HepG2 (cell line): ENCODE measurements at regions not wholly inside any gene's neighbourhood (a gene's known extent, or its start where the extent isn't known, plus 50 kb on each side); places are given as distances from the start of the nearest gene placed in this dataset.

Experiments used
- CEBPB ChIP-seq: IDR thresholded peaks from 2 replicates; pipeline ENCODE4 v1.6.1; 2011; ENCODE audit warnings: low read depth, low read length, improper control_type of control experiment, borderline replicate concordance
- CTCF ChIP-seq: sonication (generic); formaldehyde crosslinking; IDR thresholded peaks from 2 replicates; pipeline ENCODE4 v1.5.0; 2020; ENCODE audit warnings: mild to moderate bottlenecking, missing genetic modification reagents, moderate library complexity
- MAFF ChIP-seq: IDR thresholded peaks from 2 replicates; pipeline ENCODE4 v1.6.1; 2011; ENCODE audit warnings: low read depth, low read length, improper control_type of control experiment
- POLR2A ChIP-seq, 2 experiments: IDR thresholded peaks; 2 replicates each; pipeline ENCODE4 v1.6.1; 2011; ENCODE audit warnings: low read depth in 2 of 2, low read length in 2 of 2, mild to moderate bottlenecking in 1 of 2, moderate library complexity in 1 of 2; ENCODE audit not compliant: insufficient read depth in 1 of 2
- ZIK1 ChIP-seq: sonication (generic); formaldehyde crosslinking; IDR thresholded peaks from 2 replicates; pipeline ENCODE4 v1.5.0; 2020; ENCODE audit warnings: mild to moderate bottlenecking, low read depth, missing genetic modification reagents, borderline replicate concordance
- ZNF484 ChIP-seq: sonication (generic); formaldehyde crosslinking; IDR thresholded peaks from 2 replicates; pipeline ENCODE4 v1.5.1; 2020; ENCODE audit warnings: mild to moderate bottlenecking, low read depth, missing genetic modification reagents, borderline replicate concordance
- ZNF589 ChIP-seq: sonication (generic); formaldehyde crosslinking; conservative IDR thresholded peaks from 2 replicates; pipeline ENCODE4 v1.8.0; 2022; ENCODE audit warnings: mild to moderate bottlenecking, moderate library complexity, missing genetic modification reagents
- ZNF670 ChIP-seq: sonication (generic); formaldehyde crosslinking; IDR thresholded peaks from 2 replicates; pipeline ENCODE4 v1.8.0; 2022; ENCODE audit warnings: mild to moderate bottlenecking, missing genetic modification reagents, borderline replicate concordance
- TF ChIP-seq, protein P1 (sequence below): sonication (generic); formaldehyde crosslinking; IDR thresholded peaks from 2 replicates; pipeline ENCODE4 v1.4.0; 2020; ENCODE audit warnings: missing genetic modification reagents
- TF ChIP-seq, protein P2 (sequence below): IDR thresholded peaks from 2 replicates; pipeline ENCODE4 v1.6.1; 2016; ENCODE audit warnings: missing genetic modification reagents, missing compliant biosample characterization

DNA sequence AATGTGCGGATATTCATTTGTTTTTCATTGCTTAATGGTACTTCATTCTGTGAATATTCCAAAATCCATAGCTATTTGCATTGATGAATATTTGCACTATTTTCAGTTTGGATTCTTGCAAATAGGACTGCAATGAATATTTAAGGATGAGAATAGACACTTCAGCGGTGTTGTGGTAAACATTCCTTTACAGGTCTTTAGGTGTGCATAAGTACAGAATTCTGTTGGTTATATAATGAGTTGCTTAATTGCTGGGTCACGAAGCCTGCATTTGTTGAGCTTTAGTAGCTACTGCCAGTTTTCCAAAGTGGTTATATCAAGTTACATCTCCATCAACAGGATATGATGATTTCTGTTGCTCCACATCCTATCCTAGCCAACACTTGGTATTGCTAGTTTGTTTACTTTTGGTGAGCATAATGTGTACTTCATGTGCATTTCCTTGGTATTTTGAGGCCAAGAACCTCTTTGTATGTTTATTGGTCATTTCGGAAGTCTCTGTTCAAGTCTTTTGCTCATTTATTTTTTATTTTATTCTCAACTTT, 64.2 kb upstream of the CYYR1 start:
- TF ChIP-seq, protein P1, sequence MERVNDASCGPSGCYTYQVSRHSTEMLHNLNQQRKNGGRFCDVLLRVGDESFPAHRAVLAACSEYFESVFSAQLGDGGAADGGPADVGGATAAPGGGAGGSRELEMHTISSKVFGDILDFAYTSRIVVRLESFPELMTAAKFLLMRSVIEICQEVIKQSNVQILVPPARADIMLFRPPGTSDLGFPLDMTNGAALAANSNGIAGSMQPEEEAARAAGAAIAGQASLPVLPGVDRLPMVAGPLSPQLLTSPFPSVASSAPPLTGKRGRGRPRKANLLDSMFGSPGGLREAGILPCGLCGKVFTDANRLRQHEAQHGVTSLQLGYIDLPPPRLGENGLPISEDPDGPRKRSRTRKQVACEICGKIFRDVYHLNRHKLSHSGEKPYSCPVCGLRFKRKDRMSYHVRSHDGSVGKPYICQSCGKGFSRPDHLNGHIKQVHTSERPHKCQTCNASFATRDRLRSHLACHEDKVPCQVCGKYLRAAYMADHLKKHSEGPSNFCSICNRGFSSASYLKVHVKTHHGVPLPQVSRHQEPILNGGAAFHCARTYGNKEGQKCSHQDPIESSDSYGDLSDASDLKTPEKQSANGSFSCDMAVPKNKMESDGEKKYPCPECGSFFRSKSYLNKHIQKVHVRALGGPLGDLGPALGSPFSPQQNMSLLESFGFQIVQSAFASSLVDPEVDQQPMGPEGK (CRISPR knock-in tag), result no peak
- TF ChIP-seq CEBPB, result no peak
- TF ChIP-seq ZNF484 (CRISPR knock-in tag), result no peak
- no peak for TF ChIP-seq ZIK1
- TF ChIP-seq ZNF670 (CRISPR knock-in tag), result no peak
- no peak for TF ChIP-seq ZNF589 (CRISPR knock-in tag)
- TF ChIP-seq POLR2A (IDR thresholded peaks at IDR 0.05; ENCODE audit: insufficient read depth in 1 of 2, low read depth in 2 of 2, low read length in 2 of 2), result no peak
- TF ChIP-seq, protein P2, sequence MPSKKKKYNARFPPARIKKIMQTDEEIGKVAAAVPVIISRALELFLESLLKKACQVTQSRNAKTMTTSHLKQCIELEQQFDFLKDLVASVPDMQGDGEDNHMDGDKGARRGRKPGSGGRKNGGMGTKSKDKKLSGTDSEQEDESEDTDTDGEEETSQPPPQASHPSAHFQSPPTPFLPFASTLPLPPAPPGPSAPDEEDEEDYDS (CRISPR knock-in tag), result no peak
- no peak for TF ChIP-seq CTCF (CRISPR knock-in tag)
- no peak for TF ChIP-seq MAFF
